Activated T-helper 17 cell treated with anti-CD3 and anti-CD28 coated beads, Interleukin-2, amount 50 U/mL, for 72 hours (primary cell): ENCODE measurements at regions not wholly inside any gene's neighbourhood (a gene's known extent, or its start where the extent isn't known, plus 50 kb on each side); places are given as distances from the start of the nearest gene placed in this dataset.

ENCODE experiments used
- ATAC-seq: fragments of 150-1000 bp; cut with Tn5 transposase; replicated peaks from 2 replicates; pipeline ENCODE4 v1.10.0; 2021; ENCODE audit warnings: mild to moderate bottlenecking, moderate library complexity
- H3K27ac Mint-ChIP-seq: one replicate; pipeline ENCODE4 v1.8.0; 2022; ENCODE audit warnings: mixed read lengths
- H3K27me3 Mint-ChIP-seq: one replicate; pipeline ENCODE4 v1.8.0; 2022; ENCODE audit warnings: mixed read lengths
- H3K36me3 Mint-ChIP-seq: one replicate; pipeline ENCODE4 v1.8.0; 2022; ENCODE audit warnings: low read depth, mild to moderate bottlenecking, mixed read lengths
- H3K4me1 Mint-ChIP-seq: one replicate; pipeline ENCODE4 v1.8.0; 2022; ENCODE audit warnings: mixed read lengths
- H3K4me3 Mint-ChIP-seq: one replicate; pipeline ENCODE4 v1.8.0; 2022; ENCODE audit warnings: mild to moderate bottlenecking, mixed read lengths
- H3K9me3 Mint-ChIP-seq: one replicate; pipeline ENCODE4 v1.8.0; 2022; ENCODE audit warnings: mixed read lengths

GRCh38 chr6:71123051-71123450 is 165.6 kb upstream of the OGFRL1 start:
- H3K36me3 Mint-ChIP-seq: no peaks in the 10 kb centered on the region
- no peak overlapping the region for H3K4me3 Mint-ChIP-seq
- peaks cover 18% of the 10 kb centered on the region for H3K9me3 Mint-ChIP-seq
- H3K27ac Mint-ChIP-seq: no peak overlapping the region
- H3K27me3 Mint-ChIP-seq: peaks cover 17% of the 10 kb centered on the region
- ATAC-seq: no peak
- no peaks in the 10 kb centered on the region for H3K4me1 Mint-ChIP-seq

- H3K27ac Mint-ChIP-seq: no peak overlapping the region
- H3K9me3 Mint-ChIP-seq: peaks cover 8% of the 10 kb centered on the region
- no peaks in the 10 kb centered on the region for H3K36me3 Mint-ChIP-seq
- no peak overlapping the region for H3K4me3 Mint-ChIP-seq
- no peaks in the 10 kb centered on the region for H3K4me1 Mint-ChIP-seq
- peaks cover 12% of the 10 kb centered on the region for H3K27me3 Mint-ChIP-seq
- no peak for ATAC-seq
These were observed 164.3 kb upstream of the OGFRL1 start for GRCh38 chr6:71124340-71124739.

GRCh38 chr6:71125216-71125615 is 163.4 kb upstream of the OGFRL1 start:
- Mint-ChIP-seq H3K27ac (no peak overlapping the region), H3K4me3 (no peak overlapping the region), H3K27me3 (peaks cover 12% of the 10 kb centered on the region), H3K4me1 (no peaks in the 10 kb centered on the region), H3K9me3 (peaks cover 2% of the 10 kb centered on the region), H3K36me3 (no peaks in the 10 kb centered on the region)
- no peak for ATAC-seq

GRCh38 chr6:71126506-71126905 is 162.1 kb upstream of the OGFRL1 start:
- peaks cover 12% of the 10 kb centered on the region for H3K27me3 Mint-ChIP-seq
- H3K36me3 Mint-ChIP-seq: no peaks in the 10 kb centered on the region
- H3K4me3 Mint-ChIP-seq: no peak overlapping the region
- no peaks in the 10 kb centered on the region for H3K9me3 Mint-ChIP-seq
- ATAC-seq: no peak
- H3K27ac Mint-ChIP-seq: no peak overlapping the region
- H3K4me1 Mint-ChIP-seq: no peaks in the 10 kb centered on the region

- H3K9me3 Mint-ChIP-seq: no peaks in the 10 kb centered on the region
- no peaks in the 10 kb centered on the region for H3K36me3 Mint-ChIP-seq
- H3K4me1 Mint-ChIP-seq: no peaks in the 10 kb centered on the region
- no peak overlapping the region for H3K4me3 Mint-ChIP-seq
- peaks cover 12% of the 10 kb centered on the region for H3K27me3 Mint-ChIP-seq
- no peak for ATAC-seq
- no peak overlapping the region for H3K27ac Mint-ChIP-seq
These were observed 161.2 kb upstream of the OGFRL1 start for GRCh38 chr6:71127374-71127773.

- no peak overlapping the region for H3K4me3 Mint-ChIP-seq
- no peaks in the 10 kb centered on the region for H3K4me1 Mint-ChIP-seq
- no peak overlapping the region for H3K27ac Mint-ChIP-seq
- peaks cover 24% of the 10 kb centered on the region for H3K27me3 Mint-ChIP-seq
- no peaks in the 10 kb centered on the region for H3K9me3 Mint-ChIP-seq
- ATAC-seq: no peak
- H3K36me3 Mint-ChIP-seq: no peaks in the 10 kb centered on the region
These were observed 158.3 kb upstream of the OGFRL1 start for GRCh38 chr6:71130277-71130676.

- Mint-ChIP-seq H3K36me3 (no peaks in the 10 kb centered on the region), H3K27ac (no peak overlapping the region), H3K27me3 (peaks cover 19% of the 10 kb centered on the region), H3K9me3 (no peaks in the 10 kb centered on the region), H3K4me1 (no peaks in the 10 kb centered on the region), H3K4me3 (no peak overlapping the region)
- no peak for ATAC-seq
These were observed 153.5 kb upstream of the OGFRL1 start for GRCh38 chr6:71134929-71135642.

- H3K27ac Mint-ChIP-seq: no peak overlapping the region
- no peaks in the 10 kb centered on the region for H3K4me1 Mint-ChIP-seq
- no peak for ATAC-seq
- H3K27me3 Mint-ChIP-seq: peaks cover 19% of the 10 kb centered on the region
- H3K9me3 Mint-ChIP-seq: peaks cover 4% of the 10 kb centered on the region
- H3K4me3 Mint-ChIP-seq: no peak overlapping the region
- H3K36me3 Mint-ChIP-seq: no peaks in the 10 kb centered on the region
These were observed 150.6 kb upstream of the OGFRL1 start for GRCh38 chr6:71137973-71138372.

GRCh38 chr6:71138376-71138775 is 150.2 kb upstream of the OGFRL1 start:
- peaks cover 18% of the 10 kb centered on the region for H3K27me3 Mint-ChIP-seq
- no peaks in the 10 kb centered on the region for H3K4me1 Mint-ChIP-seq
- H3K9me3 Mint-ChIP-seq: peaks cover 4% of the 10 kb centered on the region
- no peak overlapping the region for H3K4me3 Mint-ChIP-seq
- no peak overlapping the region for H3K27ac Mint-ChIP-seq
- no peak for ATAC-seq
- no peaks in the 10 kb centered on the region for H3K36me3 Mint-ChIP-seq

- Mint-ChIP-seq H3K36me3 (no peaks in the 10 kb centered on the region), H3K27ac (no peak overlapping the region), H3K9me3 (peaks cover 4% of the 10 kb centered on the region), H3K4me1 (no peaks in the 10 kb centered on the region), H3K4me3 (no peak overlapping the region), H3K27me3 (peaks cover 10% of the 10 kb centered on the region)
- no peak for ATAC-seq
These were observed 149.4 kb upstream of the OGFRL1 start for GRCh38 chr6:71139249-71139648.

GRCh38 chr6:71153755-71154325 is 134.8 kb upstream of the OGFRL1 start:
- Mint-ChIP-seq H3K4me3 (no peak overlapping the region), H3K27me3 (no peaks in the 10 kb centered on the region), H3K27ac (no peak overlapping the region), H3K36me3 (no peaks in the 10 kb centered on the region), H3K9me3 (no peaks in the 10 kb centered on the region), H3K4me1 (no peaks in the 10 kb centered on the region)
- no peak for ATAC-seq

GRCh38 chr6:71157345-71157744 is 131.3 kb upstream of the OGFRL1 start:
- no peaks in the 10 kb centered on the region for H3K9me3 Mint-ChIP-seq
- no peak overlapping the region for H3K4me3 Mint-ChIP-seq
- H3K27me3 Mint-ChIP-seq: no peaks in the 10 kb centered on the region
- H3K4me1 Mint-ChIP-seq: no peaks in the 10 kb centered on the region
- H3K36me3 Mint-ChIP-seq: no peaks in the 10 kb centered on the region
- H3K27ac Mint-ChIP-seq: no peak overlapping the region
- ATAC-seq: no peak

GRCh38 chr6:71164890-71165289 is 123.7 kb upstream of the OGFRL1 start:
- H3K27ac Mint-ChIP-seq: no peak overlapping the region
- no peak overlapping the region for H3K4me3 Mint-ChIP-seq
- no peaks in the 10 kb centered on the region for H3K36me3 Mint-ChIP-seq
- no peaks in the 10 kb centered on the region for H3K4me1 Mint-ChIP-seq
- no peaks in the 10 kb centered on the region for H3K9me3 Mint-ChIP-seq
- peaks cover 9% of the 10 kb centered on the region for H3K27me3 Mint-ChIP-seq
- ATAC-seq: no peak

- H3K27ac Mint-ChIP-seq: no peak overlapping the region
- no peak for ATAC-seq
- no peaks in the 10 kb centered on the region for H3K4me1 Mint-ChIP-seq
- no peaks in the 10 kb centered on the region for H3K9me3 Mint-ChIP-seq
- H3K36me3 Mint-ChIP-seq: no peaks in the 10 kb centered on the region
- H3K27me3 Mint-ChIP-seq: peaks cover 8% of the 10 kb centered on the region
- no peak overlapping the region for H3K4me3 Mint-ChIP-seq
These were observed 120.3 kb upstream of the OGFRL1 start for GRCh38 chr6:71168233-71168765.

- Mint-ChIP-seq H3K27me3 (peaks cover 13% of the 10 kb centered on the region), H3K36me3 (no peaks in the 10 kb centered on the region), H3K4me3 (no peak overlapping the region), H3K9me3 (no peaks in the 10 kb centered on the region), H3K4me1 (no peaks in the 10 kb centered on the region), H3K27ac (no peak overlapping the region)
- no peak for ATAC-seq
These were observed 117.0 kb upstream of the OGFRL1 start for GRCh38 chr6:71171497-71172070.
